ENCODE measurements at regions not wholly inside any gene's neighbourhood (a gene's known extent, or its start where the extent isn't known, plus 50 kb on each side); places are given as distances from the start of the nearest gene placed in this dataset.

DNA sequence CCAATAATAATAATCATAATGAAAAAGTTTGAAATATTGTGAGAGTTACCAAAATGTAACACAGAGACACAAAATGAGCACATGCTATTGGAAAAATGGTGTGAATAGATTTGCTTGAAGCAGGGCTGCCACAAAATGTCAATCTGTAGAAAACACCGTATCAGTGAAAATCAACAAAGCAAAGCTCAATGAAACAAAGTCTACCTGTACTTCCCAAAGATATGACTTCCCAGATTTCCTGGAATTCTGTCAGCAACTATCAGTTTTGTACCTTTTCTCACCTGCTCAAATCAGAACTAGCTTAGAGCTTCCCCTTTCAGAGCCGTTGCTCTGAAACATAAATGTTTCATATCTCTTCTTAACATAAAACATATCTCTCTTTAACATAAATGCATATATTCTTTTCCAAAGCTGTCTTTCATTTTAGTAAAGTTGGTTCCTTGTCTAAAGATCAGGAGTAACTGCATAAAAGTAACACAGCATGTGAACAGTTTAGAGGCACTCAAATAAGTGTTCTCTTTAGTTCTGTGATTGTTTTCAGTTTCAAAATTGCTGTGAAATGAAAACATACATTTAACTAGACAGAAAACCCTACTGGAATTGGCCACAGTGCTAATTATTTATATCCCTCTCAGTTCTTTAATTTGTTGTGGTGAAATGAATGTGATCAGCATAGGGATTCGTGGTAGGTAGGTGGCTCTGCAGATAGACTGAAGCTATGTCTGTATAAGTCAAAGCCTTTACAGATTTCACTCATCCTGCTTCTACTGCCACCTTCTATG, 262.5 kb downstream of the KCNJ3 start:
- no peak for TF ChIP-seq POLR2AphosphoS5 (IDR thresholded peaks at IDR 0.05; ENCODE audit: borderline replicate concordance, low read depth, low read length)
- no peak for TF ChIP-seq EZH2 (IDR thresholded peaks at IDR 0.05)
- TF ChIP-seq FOXP2 (optimal IDR thresholded peaks at IDR 0.05; ENCODE audit: control extremely low read depth, extremely low read length, insufficient read depth) = no peak
